ENCODE measurements at regions not wholly inside any gene's neighbourhood (a gene's known extent, or its start where the extent isn't known, plus 50 kb on each side); places are given as distances from the start of the nearest gene placed in this dataset.
"Not testable (repeated sequence)": the region's sequence is repeated elsewhere in the genome, so short reads cannot be mapped to it uniquely, and the experiment has no call there.

- not testable (repeated sequence) for DNase-seq (ENCODE audit: low read depth in 4 of 6, low spot score in 6 of 6); H3K27me3 ChIP-seq (ENCODE audit: control insufficient read depth, insufficient read depth, low read length); H3K4me1 ChIP-seq (ENCODE audit: control insufficient read depth, insufficient read depth, low read length); H3K4me3 ChIP-seq (ENCODE audit: low read depth, low read length); H3K9me3 ChIP-seq (ENCODE audit: control insufficient read depth, insufficient read depth, low read length); H3K36me3 ChIP-seq (ENCODE audit: control insufficient read depth, insufficient read depth, low read length); H3K27ac ChIP-seq (ENCODE audit: low read depth, low read length)
- WGBS (ENCODE audit: insufficient coverage): 82% methylated on average over 9 of the region's 18 CpGs
These were observed 543.1 kb upstream of the HTR2C start for GRCh38 chrX:114040661-114041269.

- not testable (repeated sequence) for H3K27ac ChIP-seq (ENCODE audit: low read depth, low read length); DNase-seq (ENCODE audit: low read depth in 4 of 6, low spot score in 6 of 6); H3K9me3 ChIP-seq (ENCODE audit: control insufficient read depth, insufficient read depth, low read length); H3K36me3 ChIP-seq (ENCODE audit: control insufficient read depth, insufficient read depth, low read length); H3K27me3 ChIP-seq (ENCODE audit: control insufficient read depth, insufficient read depth, low read length); H3K4me1 ChIP-seq (ENCODE audit: control insufficient read depth, insufficient read depth, low read length); H3K4me3 ChIP-seq (ENCODE audit: low read depth, low read length)
- 63% methylated on average over 2 of the region's 8 CpGs for WGBS (ENCODE audit: insufficient coverage)
These were observed 543.8 kb upstream of the HTR2C start for GRCh38 chrX:114040111-114040510.

- Histone ChIP-seq H3K27ac (ENCODE audit: low read depth, low read length) (no peak overlapping the region), H3K27me3 (ENCODE audit: control insufficient read depth, insufficient read depth, low read length) (peaks cover 2% of the 10 kb centered on the region), H3K4me3 (ENCODE audit: low read depth, low read length) (no peak overlapping the region), H3K36me3 (ENCODE audit: control insufficient read depth, insufficient read depth, low read length) (no peaks in the 10 kb centered on the region), H3K9me3 (ENCODE audit: control insufficient read depth, insufficient read depth, low read length) (no peaks in the 10 kb centered on the region), H3K4me1 (ENCODE audit: control insufficient read depth, insufficient read depth, low read length) (no peaks in the 10 kb centered on the region)
- no peak for DNase-seq (ENCODE audit: low read depth in 4 of 6, low spot score in 6 of 6)
- 10% methylated on average over 1 of the region's 1 CpG for WGBS (ENCODE audit: insufficient coverage)
These were observed 545.5 kb upstream of the HTR2C start for GRCh38 chrX:114038358-114038757.

- Histone ChIP-seq H3K4me3 (ENCODE audit: low read depth, low read length) (no peak overlapping the region), H3K36me3 (ENCODE audit: control insufficient read depth, insufficient read depth, low read length) (no peaks in the 10 kb centered on the region), H3K27ac (ENCODE audit: low read depth, low read length) (no peak overlapping the region), H3K27me3 (ENCODE audit: control insufficient read depth, insufficient read depth, low read length) (peaks cover 2% of the 10 kb centered on the region), H3K4me1 (ENCODE audit: control insufficient read depth, insufficient read depth, low read length) (no peaks in the 10 kb centered on the region), H3K9me3 (ENCODE audit: control insufficient read depth, insufficient read depth, low read length) (no peaks in the 10 kb centered on the region)
- 100% methylated on average over 1 of the region's 2 CpGs for WGBS (ENCODE audit: insufficient coverage)
- DNase-seq (ENCODE audit: low read depth in 4 of 6, low spot score in 6 of 6): no peak
These were observed 546.4 kb upstream of the HTR2C start for GRCh38 chrX:114037515-114037914.

- Histone ChIP-seq H3K27me3 (ENCODE audit: control insufficient read depth, insufficient read depth, low read length) (no peaks in the 10 kb centered on the region), H3K4me3 (ENCODE audit: low read depth, low read length) (no peak overlapping the region), H3K9me3 (ENCODE audit: control insufficient read depth, insufficient read depth, low read length) (no peaks in the 10 kb centered on the region), H3K36me3 (ENCODE audit: control insufficient read depth, insufficient read depth, low read length) (no peaks in the 10 kb centered on the region), H3K4me1 (ENCODE audit: control insufficient read depth, insufficient read depth, low read length) (no peaks in the 10 kb centered on the region), H3K27ac (ENCODE audit: low read depth, low read length) (no peak overlapping the region)
- no peak for DNase-seq (ENCODE audit: low read depth in 4 of 6, low spot score in 6 of 6)
- 100% methylated on average over 2 of the region's 5 CpGs for WGBS (ENCODE audit: insufficient coverage)
These were observed 554.8 kb upstream of the HTR2C start for GRCh38 chrX:114028907-114029662.

GRCh38 chrX:114017086-114017485 lies 566.8 kb upstream of the HTR2C start:
- H3K36me3 ChIP-seq (ENCODE audit: control insufficient read depth, insufficient read depth, low read length): no peaks in the 10 kb centered on the region
- no peaks in the 10 kb centered on the region for H3K4me1 ChIP-seq (ENCODE audit: control insufficient read depth, insufficient read depth, low read length)
- no peak for DNase-seq (ENCODE audit: low read depth in 4 of 6, low spot score in 6 of 6)
- H3K27me3 ChIP-seq (ENCODE audit: control insufficient read depth, insufficient read depth, low read length): no peaks in the 10 kb centered on the region
- H3K9me3 ChIP-seq (ENCODE audit: control insufficient read depth, insufficient read depth, low read length): peaks cover 1% of the 10 kb centered on the region
- no CpG with 5 or more reads among the region's 2 CpGs for WGBS (ENCODE audit: insufficient coverage)
- no peak overlapping the region for H3K27ac ChIP-seq (ENCODE audit: low read depth, low read length)
- H3K4me3 ChIP-seq (ENCODE audit: low read depth, low read length): no peak overlapping the region

- H3K4me3 ChIP-seq (ENCODE audit: low read depth, low read length): no peak overlapping the region
- H3K36me3 ChIP-seq (ENCODE audit: control insufficient read depth, insufficient read depth, low read length): no peaks in the 10 kb centered on the region
- WGBS (ENCODE audit: insufficient coverage): 84% methylated on average over 6 of the region's 6 CpGs
- peaks cover 2% of the 10 kb centered on the region for H3K27me3 ChIP-seq (ENCODE audit: control insufficient read depth, insufficient read depth, low read length)
- H3K27ac ChIP-seq (ENCODE audit: low read depth, low read length): no peak overlapping the region
- H3K4me1 ChIP-seq (ENCODE audit: control insufficient read depth, insufficient read depth, low read length): no peaks in the 10 kb centered on the region
- DNase-seq (ENCODE audit: low read depth in 4 of 6, low spot score in 6 of 6): no peak
- H3K9me3 ChIP-seq (ENCODE audit: control insufficient read depth, insufficient read depth, low read length): peaks cover 1% of the 10 kb centered on the region
These were observed 567.9 kb upstream of the HTR2C start for GRCh38 chrX:114015966-114016365.

- no peaks in the 10 kb centered on the region for H3K4me1 ChIP-seq (ENCODE audit: control insufficient read depth, insufficient read depth, low read length)
- H3K36me3 ChIP-seq (ENCODE audit: control insufficient read depth, insufficient read depth, low read length): no peaks in the 10 kb centered on the region
- no peak overlapping the region for H3K27ac ChIP-seq (ENCODE audit: low read depth, low read length)
- no peak for DNase-seq (ENCODE audit: low read depth in 4 of 6, low spot score in 6 of 6)
- H3K4me3 ChIP-seq (ENCODE audit: low read depth, low read length): no peak overlapping the region
- peaks cover 6% of the 10 kb centered on the region for H3K27me3 ChIP-seq (ENCODE audit: control insufficient read depth, insufficient read depth, low read length)
- WGBS (ENCODE audit: insufficient coverage): no CpG with 5 or more reads among the region's 3 CpGs
- no peaks in the 10 kb centered on the region for H3K9me3 ChIP-seq (ENCODE audit: control insufficient read depth, insufficient read depth, low read length)
These were observed 577.2 kb upstream of the HTR2C start for GRCh38 chrX:114006664-114007063.

- no peaks in the 10 kb centered on the region for H3K4me1 ChIP-seq (ENCODE audit: control insufficient read depth, insufficient read depth, low read length)
- H3K4me3 ChIP-seq (ENCODE audit: low read depth, low read length): no peak overlapping the region
- peaks cover 3% of the 10 kb centered on the region for H3K27me3 ChIP-seq (ENCODE audit: control insufficient read depth, insufficient read depth, low read length)
- no peaks in the 10 kb centered on the region for H3K36me3 ChIP-seq (ENCODE audit: control insufficient read depth, insufficient read depth, low read length)
- WGBS (ENCODE audit: insufficient coverage): no CpG with 5 or more reads among the region's 1 CpG
- DNase-seq (ENCODE audit: low read depth in 4 of 6, low spot score in 6 of 6): no peak
- H3K27ac ChIP-seq (ENCODE audit: low read depth, low read length): no peak overlapping the region
- H3K9me3 ChIP-seq (ENCODE audit: control insufficient read depth, insufficient read depth, low read length): no peaks in the 10 kb centered on the region
These were observed 587.1 kb upstream of the HTR2C start for GRCh38 chrX:113996781-113997180.

- H3K27ac ChIP-seq (ENCODE audit: low read depth, low read length); H3K9me3 ChIP-seq (ENCODE audit: control insufficient read depth, insufficient read depth, low read length); H3K36me3 ChIP-seq (ENCODE audit: control insufficient read depth, insufficient read depth, low read length); H3K27me3 ChIP-seq (ENCODE audit: control insufficient read depth, insufficient read depth, low read length); H3K4me3 ChIP-seq (ENCODE audit: low read depth, low read length); DNase-seq (ENCODE audit: low read depth in 4 of 6, low spot score in 6 of 6); H3K4me1 ChIP-seq (ENCODE audit: control insufficient read depth, insufficient read depth, low read length): not testable (repeated sequence)
- WGBS (ENCODE audit: insufficient coverage): 70% methylated on average over 7 of the region's 9 CpGs
These were observed 592.2 kb upstream of the HTR2C start for GRCh38 chrX:113991720-113992119.

Data from spinal cord (tissue), 9 donors.